H9 (cell line): ENCODE measurements at regions not wholly inside any gene's neighbourhood (a gene's known extent, or its start where the extent isn't known, plus 50 kb on each side); places are given as distances from the start of the nearest gene placed in this dataset.
A peak's percentile ranks its signal among the peaks of the same experiment; 100 is the strongest.

ENCODE experiments used
- DNase-seq: peaks from one replicate; pipeline ENCODE4 v3.0.0-alpha.2; 2017
- H2AFZ ChIP-seq: one replicate; pipeline ENCODE4 v1.6.1; 2013; ENCODE audit warnings: mild to moderate bottlenecking, low read length, control low read depth, moderate library complexity
- H2AK5ac ChIP-seq: 2 replicates; pipeline ENCODE4 v1.6.1; 2013; ENCODE audit warnings: low read length, control low read depth, mixed read lengths; ENCODE audit not compliant: insufficient read length
- H2BK120ac ChIP-seq: one replicate; pipeline ENCODE4 v1.6.1; 2013; ENCODE audit warnings: low read depth, mild to moderate bottlenecking, low read length, control low read depth, inconsistent platforms; ENCODE audit not compliant: poor library complexity, severe bottlenecking
- H2BK12ac ChIP-seq: 2 replicates; pipeline ENCODE4 v1.6.1; 2013; ENCODE audit warnings: low read length, control low read depth, mixed read lengths, low read depth; ENCODE audit not compliant: insufficient read length
- H2BK15ac ChIP-seq: 2 replicates; pipeline ENCODE4 v1.6.1; 2013; ENCODE audit warnings: low read depth, low read length, control low read depth
- H2BK20ac ChIP-seq: one replicate; pipeline ENCODE4 v1.6.1; 2013; ENCODE audit warnings: low read depth, mild to moderate bottlenecking, low read length, control low read depth, inconsistent platforms; ENCODE audit not compliant: poor library complexity, severe bottlenecking
- H2BK5ac ChIP-seq: 2 replicates; pipeline ENCODE4 v1.6.1; 2013; ENCODE audit warnings: low read length, control low read depth, mixed read lengths; ENCODE audit not compliant: insufficient read length
- H3K14ac ChIP-seq: 2 replicates; pipeline ENCODE4 v1.6.1; 2013; ENCODE audit warnings: low read length, control low read depth; ENCODE audit not compliant: insufficient read depth
- H3K18ac ChIP-seq: 2 replicates; pipeline ENCODE4 v1.6.1; 2013; ENCODE audit warnings: low read depth, mild to moderate bottlenecking, mixed read lengths, low read length, control low read depth; ENCODE audit not compliant: insufficient read length
- H3K23ac ChIP-seq: 2 replicates; pipeline ENCODE4 v1.6.1; 2013; ENCODE audit warnings: low read length, control low read depth, mixed read lengths, low read depth; ENCODE audit not compliant: insufficient read length
- H3K23me2 ChIP-seq: 2 replicates; pipeline ENCODE4 v1.6.1; 2013; ENCODE audit warnings: low read depth, mild to moderate bottlenecking, mixed read lengths, low read length, control low read depth; ENCODE audit not compliant: insufficient read length, poor library complexity, severe bottlenecking
- H3K27ac ChIP-seq: 2 replicates; pipeline ENCODE4 v1.5.1; 2013; ENCODE audit warnings: low read length, control low read depth, mixed read lengths, low read depth; ENCODE audit not compliant: insufficient read length
- H3K27me3 ChIP-seq: 2 replicates; pipeline ENCODE4 v1.6.1; 2013; ENCODE audit warnings: low read length, control low read depth, inconsistent platforms; ENCODE audit not compliant: insufficient read depth
- H3K4ac ChIP-seq: 2 replicates; pipeline ENCODE4 v1.6.1; 2013; ENCODE audit warnings: low read depth, mild to moderate bottlenecking, control low read depth, inconsistent platforms, low read length, moderate library complexity
- H3K4me1 ChIP-seq: 2 replicates; pipeline ENCODE4 v1.6.1; 2013; ENCODE audit warnings: low read length, control low read depth, inconsistent platforms; ENCODE audit not compliant: insufficient read depth
- H3K4me2 ChIP-seq: 2 replicates; pipeline ENCODE4 v1.6.1; 2013; ENCODE audit warnings: low read length, control low read depth, mixed read lengths; ENCODE audit not compliant: insufficient read length, insufficient read depth
- H3K56ac ChIP-seq: 2 replicates; pipeline ENCODE4 v1.6.1; 2013; ENCODE audit warnings: low read depth, mild to moderate bottlenecking, mixed read lengths, low read length, control low read depth; ENCODE audit not compliant: insufficient read length
- H3K79me1 ChIP-seq: 2 replicates; pipeline ENCODE4 v1.6.1; 2013; ENCODE audit warnings: low read depth, mild to moderate bottlenecking, moderate library complexity, low read length, control low read depth, inconsistent platforms; ENCODE audit not compliant: insufficient read depth, poor library complexity, severe bottlenecking
- H3K79me2 ChIP-seq: 2 replicates; pipeline ENCODE4 v1.6.1; 2013; ENCODE audit warnings: low read length, control low read depth, inconsistent platforms; ENCODE audit not compliant: insufficient read depth
- H3K9ac ChIP-seq: 2 replicates; pipeline ENCODE4 v1.6.1; 2013; ENCODE audit warnings: low read length, control low read depth, mixed read lengths; ENCODE audit not compliant: insufficient read length; ENCODE audit errors: extremely low read depth
- H3K9me3 ChIP-seq: one replicate; pipeline ENCODE4 v1.6.1; 2013; ENCODE audit warnings: low read depth, low read length, inconsistent platforms; ENCODE audit not compliant: control insufficient read depth
- H3T11ph ChIP-seq: one replicate; pipeline ENCODE4 v1.6.1; 2013; ENCODE audit warnings: mild to moderate bottlenecking, low read length, control low read depth, inconsistent platforms
- H4K20me1 ChIP-seq: one replicate; pipeline ENCODE4 v1.6.1; 2013; ENCODE audit not compliant: control insufficient read depth, insufficient read length, insufficient read depth
- H4K5ac ChIP-seq: 2 replicates; pipeline ENCODE4 v1.6.1; 2013; ENCODE audit warnings: low read depth, mild to moderate bottlenecking, mixed read lengths, low read length, control low read depth; ENCODE audit not compliant: insufficient read length
- H4K8ac ChIP-seq: replicated peaks from 2 replicates; pipeline ENCODE4 v1.6.1; 2013; ENCODE audit warnings: low read length, control low read depth, mixed read lengths, low read depth; ENCODE audit not compliant: insufficient read length
- H4K91ac ChIP-seq: 2 replicates; pipeline ENCODE4 v1.6.1; 2013; ENCODE audit warnings: low read depth, mild to moderate bottlenecking, moderate library complexity, mixed read lengths, low read length, control low read depth; ENCODE audit not compliant: insufficient read length
- H3K27ac Mint-ChIP-seq, 3 experiments: 2 replicates in 2 of 3; 3 replicates in 1 of 3; pipeline ENCODE4 v1.8.0; 2020 to 2021; ENCODE audit warnings: mixed read lengths in 3 of 3, mild to moderate bottlenecking in 1 of 3, moderate library complexity in 1 of 3
- H3K27me3 Mint-ChIP-seq: 2 replicates; pipeline ENCODE4 v1.8.0; 2021; ENCODE audit warnings: low read depth, mild to moderate bottlenecking, moderate library complexity, mixed read lengths
- H3K36me3 Mint-ChIP-seq, 3 experiments: 2 replicates in 2 of 3; 3 replicates in 1 of 3; pipeline ENCODE4 v1.8.0; 2020 to 2021; ENCODE audit warnings: low read depth in 3 of 3, mixed read lengths in 3 of 3; ENCODE audit not compliant: insufficient read depth in 1 of 3
- H3K4me1 Mint-ChIP-seq, 2 experiments: 2 replicates each; pipeline ENCODE4 v1.8.0; 2020; ENCODE audit warnings: mixed read lengths in 2 of 2
- H3K4me3 Mint-ChIP-seq, 2 experiments: 2 replicates in 1 of 2; 3 replicates in 1 of 2; pipeline ENCODE4 v1.8.0; 2020 to 2021; ENCODE audit warnings: mild to moderate bottlenecking in 2 of 2, mixed read lengths in 2 of 2, moderate library complexity in 1 of 2
- H3K9me3 Mint-ChIP-seq, 2 experiments: 2 replicates in 1 of 2; 3 replicates in 1 of 2; pipeline ENCODE4 v1.8.0; 2020; ENCODE audit warnings: mild to moderate bottlenecking in 2 of 2, mixed read lengths in 2 of 2, moderate library complexity in 1 of 2
- WGBS: extraction: QIAGEN DNeasy Blood & Tissue Kit; methylation state at CpG from one replicate; pipeline ENCODE4 v1.1.7; 2013; ENCODE audit warnings: missing lambda C conversion rate, low lambda C conversion rate, mixed read lengths; ENCODE audit not compliant: insufficient read length; ENCODE audit errors: extremely low coverage; 5-methylcytosine and 5-hydroxymethylcytosine counted together
- TF ChIP-seq, protein P1 (sequence below): fragments of 200-600 bp; sonication (generic); conservative IDR thresholded peaks from 3 replicates; pipeline ENCODE4 v1.8.0; 2021; ENCODE audit warnings: antibody characterized with exemption, mild to moderate bottlenecking

GRCh38 chr2:238573065-238573778 lies 146.5 kb downstream of the ASB1 start:
- no peak overlapping the region for H2BK20ac ChIP-seq
- 0 out of 4 replicates have a peak, but pooled peaks cover 0 to 2% of the 10 kb centered on the region in 2 experiments for H3K4me1 Mint-ChIP-seq
- no peak overlapping the region for H3K4me3 Mint-ChIP-seq
- no peak overlapping the region for H4K5ac ChIP-seq
- H3T11ph ChIP-seq = no peak overlapping the region
- no peaks in the 10 kb centered on the region for H3K4me1 ChIP-seq
- no peak overlapping the region for H3K18ac ChIP-seq
- no peaks in the 10 kb centered on the region for H3K23me2 ChIP-seq
- no peaks in the 10 kb centered on the region; the same call in 1 of the 2 replicates for H3K27me3 ChIP-seq
- H2BK15ac ChIP-seq = no peak overlapping the region
- no peak overlapping the region for H4K8ac ChIP-seq
- H3K27me3 Mint-ChIP-seq = peaks cover 13% of the 10 kb centered on the region
- no peak overlapping the region for H3K27ac Mint-ChIP-seq
- H4K20me1 ChIP-seq = no peaks in the 10 kb centered on the region
- H3K79me1 ChIP-seq = no peaks in the 10 kb centered on the region
- no CpG with 5 or more reads among the region's 9 CpGs for WGBS
- no peak overlapping the region for H3K4me2 ChIP-seq
- no peak overlapping the region for H2AFZ ChIP-seq
- no peak overlapping the region for H3K23ac ChIP-seq
- no peak overlapping the region for H2AK5ac ChIP-seq
- peaks cover 0 to 4% (median 0%) of the 10 kb centered on the region in 3 experiments; a peak in 1 of 7 replicates for H3K36me3 Mint-ChIP-seq
- no peaks in the 10 kb centered on the region for H3K79me2 ChIP-seq
- no peak overlapping the region for H3K56ac ChIP-seq
- no peak overlapping the region for H2BK120ac ChIP-seq
- H3K14ac ChIP-seq = no peak overlapping the region
- H3K9me3 ChIP-seq = no peaks in the 10 kb centered on the region
- no peak overlapping the region for H3K9ac ChIP-seq
- no peak overlapping the region for H2BK5ac ChIP-seq
- H3K4ac ChIP-seq = no peak overlapping the region
- H2BK12ac ChIP-seq = no peak overlapping the region
- no peak overlapping the region for H4K91ac ChIP-seq
- peak; percentile 79 for DNase-seq
- peaks cover 0 to 4% of the 10 kb centered on the region in 2 experiments; a peak in 1 of 5 replicates for H3K9me3 Mint-ChIP-seq
- H3K27ac ChIP-seq = no peak overlapping the region
- TF ChIP-seq, protein P1, sequence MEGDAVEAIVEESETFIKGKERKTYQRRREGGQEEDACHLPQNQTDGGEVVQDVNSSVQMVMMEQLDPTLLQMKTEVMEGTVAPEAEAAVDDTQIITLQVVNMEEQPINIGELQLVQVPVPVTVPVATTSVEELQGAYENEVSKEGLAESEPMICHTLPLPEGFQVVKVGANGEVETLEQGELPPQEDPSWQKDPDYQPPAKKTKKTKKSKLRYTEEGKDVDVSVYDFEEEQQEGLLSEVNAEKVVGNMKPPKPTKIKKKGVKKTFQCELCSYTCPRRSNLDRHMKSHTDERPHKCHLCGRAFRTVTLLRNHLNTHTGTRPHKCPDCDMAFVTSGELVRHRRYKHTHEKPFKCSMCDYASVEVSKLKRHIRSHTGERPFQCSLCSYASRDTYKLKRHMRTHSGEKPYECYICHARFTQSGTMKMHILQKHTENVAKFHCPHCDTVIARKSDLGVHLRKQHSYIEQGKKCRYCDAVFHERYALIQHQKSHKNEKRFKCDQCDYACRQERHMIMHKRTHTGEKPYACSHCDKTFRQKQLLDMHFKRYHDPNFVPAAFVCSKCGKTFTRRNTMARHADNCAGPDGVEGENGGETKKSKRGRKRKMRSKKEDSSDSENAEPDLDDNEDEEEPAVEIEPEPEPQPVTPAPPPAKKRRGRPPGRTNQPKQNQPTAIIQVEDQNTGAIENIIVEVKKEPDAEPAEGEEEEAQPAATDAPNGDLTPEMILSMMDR = peak; percentile 84
